Non-pigmented ciliary epithelial cell (primary cell): ENCODE measurements at regions not wholly inside any gene's neighbourhood (a gene's known extent, or its start where the extent isn't known, plus 50 kb on each side); places are given as distances from the start of the nearest gene placed in this dataset.

Source experiments
- DNase-seq: peaks from one replicate; pipeline ENCODE4 v3.0.0-alpha.2; 2010; ENCODE audit warnings: low read depth

GRCh38 chr12:118694128-118694775 lies 287.1 kb upstream of the SRRM4 start:
- DNase-seq, result no peak

GRCh38 chr12:118704527-118705241 lies 276.7 kb upstream of the SRRM4 start:
- DNase-seq, result no peak

DNA sequence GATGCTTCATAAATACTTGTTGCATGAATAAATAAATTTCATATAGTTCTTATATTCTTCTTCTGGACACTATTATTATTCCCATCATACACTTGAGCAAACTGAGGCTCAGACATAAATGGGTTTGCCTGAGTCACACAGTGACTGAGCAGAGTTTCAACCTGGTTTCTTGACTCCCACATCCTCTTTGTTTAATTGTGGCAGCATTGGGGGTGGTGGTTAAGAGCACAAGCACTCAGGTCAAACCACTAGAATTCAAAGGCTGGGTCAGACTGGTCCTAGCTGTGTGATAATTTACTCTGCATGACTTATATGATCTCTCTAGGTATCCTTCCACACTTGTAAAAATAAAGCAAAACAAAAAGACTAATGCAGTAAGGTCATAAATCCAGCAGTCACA lies 274.9 kb upstream of the SRRM4 start:
- DNase-seq, result no peak

DNA sequence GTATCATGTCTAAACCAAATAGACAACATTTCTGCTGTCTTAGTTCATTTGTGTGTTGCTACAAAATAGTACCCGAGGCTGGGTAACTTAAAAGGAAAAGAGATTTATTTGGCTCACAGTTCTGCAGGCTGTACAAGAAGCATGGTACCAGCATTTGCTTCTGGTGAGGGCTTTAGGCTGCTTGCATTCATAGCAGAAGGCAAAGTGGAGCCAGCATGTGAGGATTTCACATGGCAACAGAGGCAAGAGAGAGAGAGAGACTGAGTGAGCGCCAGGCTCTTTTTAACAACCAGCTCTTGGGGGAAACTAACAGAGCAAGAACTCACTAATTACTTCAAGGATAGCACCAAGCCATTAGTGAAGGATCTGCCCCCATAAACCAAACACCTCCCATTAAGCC lies 271.4 kb upstream of the SRRM4 start:
- no peak for DNase-seq

- DNase-seq, result no peak
These were observed 270.2 kb upstream of the SRRM4 start for GRCh38 chr12:118711185-118711584.

DNA sequence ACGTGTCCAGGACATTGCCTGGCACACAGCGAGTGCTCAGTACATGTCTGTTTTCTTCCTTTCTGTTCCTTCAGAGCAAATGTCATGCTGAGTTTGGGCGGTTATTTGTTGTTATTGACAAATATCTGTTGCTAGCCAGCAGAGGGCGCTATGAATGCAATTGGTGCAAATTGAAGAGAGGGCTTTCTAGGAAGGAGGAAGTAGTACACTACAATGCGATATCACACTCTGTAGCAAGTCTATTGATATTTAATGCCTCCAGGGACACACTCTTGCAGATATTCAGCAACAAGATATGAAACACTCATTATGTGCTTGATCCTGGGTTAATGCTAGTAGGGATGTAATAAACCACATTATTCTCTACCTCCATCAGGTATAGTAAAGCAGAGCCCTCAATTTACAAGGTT lies 267.3 kb upstream of the SRRM4 start:
- DNase-seq, result no peak

GRCh38 chr12:118714500-118714899 lies 266.8 kb upstream of the SRRM4 start:
- no peak for DNase-seq

- no peak for DNase-seq
These were observed 265.7 kb upstream of the SRRM4 start for GRCh38 chr12:118715647-118716046.

DNA sequence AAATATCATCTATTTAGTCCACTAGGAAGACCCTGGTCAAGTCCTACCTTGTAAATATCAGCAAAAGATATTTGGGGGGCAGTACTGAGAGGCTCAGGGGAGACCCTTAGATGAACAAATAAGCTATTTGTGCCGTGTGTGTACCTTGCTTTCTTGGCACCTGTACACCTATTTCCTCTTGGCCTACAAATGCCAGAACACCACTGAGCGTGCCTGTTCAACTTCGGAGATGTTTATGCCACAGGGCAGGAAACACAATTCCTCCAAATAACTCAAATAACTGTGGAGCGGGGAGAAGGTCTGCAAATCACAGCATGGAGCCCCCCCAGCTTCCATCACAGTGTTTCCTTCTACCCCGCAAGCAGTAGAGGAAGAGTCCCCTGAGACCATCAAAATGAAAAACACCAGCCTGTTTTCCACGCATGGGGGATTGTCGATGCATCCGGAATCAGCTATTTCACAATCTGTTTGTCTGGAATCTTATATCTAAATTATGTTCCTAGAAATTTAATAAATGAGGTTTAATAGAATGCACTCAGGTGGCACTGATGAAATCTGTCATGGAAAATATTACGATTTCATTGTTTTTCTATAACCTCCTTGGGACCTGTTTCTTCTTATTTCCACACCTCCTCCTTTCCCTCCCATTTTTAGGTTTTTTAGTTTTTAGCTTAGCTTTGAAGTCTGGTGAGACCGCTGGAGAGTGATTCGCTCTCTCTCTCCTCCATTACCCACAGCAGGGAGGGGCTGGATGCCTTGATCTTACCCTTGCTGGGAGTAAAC lies 254.0 kb upstream of the SRRM4 start:
- no peak for DNase-seq

- no peak for DNase-seq
These were observed 253.4 kb upstream of the SRRM4 start for GRCh38 chr12:118727979-118728366.

- no peak for DNase-seq
These were observed 247.1 kb upstream of the SRRM4 start for GRCh38 chr12:118734266-118734665.

GRCh38 chr12:118737985-118738540 lies 243.3 kb upstream of the SRRM4 start:
- DNase-seq, result no peak

DNA sequence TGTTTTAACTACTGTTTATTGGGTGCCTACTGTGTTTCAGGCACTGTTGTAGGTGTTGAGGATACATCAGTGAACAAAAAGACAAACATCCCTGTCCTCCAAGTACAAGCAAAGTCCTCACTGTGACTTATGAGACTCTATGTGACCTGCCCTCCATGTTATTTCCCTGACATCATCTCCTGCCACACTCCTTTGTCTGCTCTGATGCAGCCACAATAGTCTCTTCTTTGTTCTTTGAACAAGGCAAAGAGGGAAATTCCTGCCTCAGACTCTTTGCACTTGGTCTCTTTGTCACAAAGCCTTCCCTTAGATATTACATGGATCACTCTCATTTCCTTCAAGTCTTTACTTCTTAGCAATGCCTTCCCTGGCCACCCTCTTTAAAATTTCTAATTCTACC lies 240.1 kb upstream of the SRRM4 start:
- no peak for DNase-seq

DNA sequence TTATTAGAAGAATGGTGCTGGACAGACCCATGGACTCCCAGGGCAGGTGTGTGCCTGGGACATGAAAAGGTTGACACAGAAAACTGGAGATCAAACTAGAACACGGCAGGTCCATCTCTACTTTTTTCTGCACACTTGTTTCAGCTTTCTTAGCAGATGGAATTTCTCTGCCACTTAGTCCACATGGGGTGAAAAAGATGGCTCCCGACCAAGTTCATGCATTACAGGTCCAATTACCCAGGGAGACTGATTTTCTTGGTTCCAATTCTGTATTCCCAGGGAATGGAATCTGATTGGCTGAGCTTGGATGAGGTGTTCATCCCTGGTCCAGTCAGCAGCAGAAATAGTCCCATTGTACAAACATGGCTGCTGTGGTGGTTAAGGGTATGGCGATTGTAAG lies 238.9 kb upstream of the SRRM4 start:
- no peak for DNase-seq

GRCh38 chr12:118743896-118744700 lies 237.2 kb upstream of the SRRM4 start:
- DNase-seq, result no peak

DNA sequence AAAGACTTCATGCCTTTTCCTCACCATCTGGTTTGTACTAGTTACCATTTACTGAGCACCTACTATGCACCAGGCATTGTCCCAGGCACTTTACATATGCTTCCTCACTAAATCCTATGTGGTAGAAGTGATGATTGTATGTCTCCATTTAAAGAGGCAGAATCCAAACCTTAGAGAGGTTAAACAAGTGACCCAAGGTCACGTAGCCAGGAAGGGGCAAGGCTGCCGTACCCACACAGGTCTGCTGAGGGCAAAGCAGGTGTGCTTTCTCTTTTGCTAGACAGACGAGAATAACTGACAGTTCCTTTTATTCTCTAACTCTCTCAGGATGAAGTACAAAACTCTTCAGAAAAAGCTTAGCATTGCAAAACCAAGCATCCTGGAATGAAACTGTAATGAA lies 235.2 kb upstream of the SRRM4 start:
- DNase-seq, result no peak

- DNase-seq, result no peak
These were observed 234.4 kb upstream of the SRRM4 start for GRCh38 chr12:118746960-118747359.

- DNase-seq, result no peak
These were observed 233.6 kb upstream of the SRRM4 start for GRCh38 chr12:118747771-118748170.

DNA sequence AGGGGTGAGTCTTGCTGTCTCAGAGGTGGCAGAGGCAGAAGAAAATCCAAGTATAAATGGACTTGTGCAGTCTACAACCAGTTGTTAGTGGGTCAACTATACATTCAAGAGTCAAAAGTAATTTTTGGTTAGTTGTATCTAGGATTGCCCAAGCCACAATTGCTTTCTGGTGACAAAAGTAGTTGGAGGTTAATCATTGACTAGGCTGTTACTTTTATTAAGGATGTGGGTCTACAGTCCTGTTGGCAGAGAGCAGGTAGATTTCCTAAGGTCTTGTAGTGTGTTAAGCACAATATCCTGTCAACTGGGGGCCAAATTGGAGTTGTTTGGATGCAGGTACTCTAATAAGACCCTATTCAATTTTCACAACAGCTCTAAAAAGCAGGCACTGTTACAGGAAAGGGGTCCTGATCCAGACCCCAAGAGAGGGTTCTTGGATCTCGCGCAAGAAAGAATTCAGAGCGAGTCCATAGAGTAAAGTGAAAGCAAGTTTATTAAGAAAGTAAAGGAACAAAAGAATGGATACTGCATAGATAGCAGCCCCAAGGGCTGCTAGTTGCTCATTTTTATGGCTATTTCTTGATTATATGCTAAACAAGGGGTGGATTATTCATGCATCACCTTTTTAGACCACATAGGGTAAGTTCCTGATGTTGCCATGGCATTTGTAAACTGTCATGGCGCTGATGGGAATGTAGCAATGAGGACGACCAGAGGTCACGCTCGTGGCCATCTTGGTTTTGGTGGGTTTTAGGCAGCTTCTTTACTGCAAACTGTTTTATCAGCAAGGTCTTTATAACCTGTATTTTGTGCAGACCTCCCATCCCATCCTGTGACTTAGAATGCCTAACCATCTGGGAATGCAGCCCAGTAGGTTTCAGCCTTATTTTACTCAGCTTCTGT lies 232.6 kb upstream of the SRRM4 start:
- no peak for DNase-seq

- DNase-seq, result no peak
These were observed 231.7 kb upstream of the SRRM4 start for GRCh38 chr12:118749646-118750045.

DNA sequence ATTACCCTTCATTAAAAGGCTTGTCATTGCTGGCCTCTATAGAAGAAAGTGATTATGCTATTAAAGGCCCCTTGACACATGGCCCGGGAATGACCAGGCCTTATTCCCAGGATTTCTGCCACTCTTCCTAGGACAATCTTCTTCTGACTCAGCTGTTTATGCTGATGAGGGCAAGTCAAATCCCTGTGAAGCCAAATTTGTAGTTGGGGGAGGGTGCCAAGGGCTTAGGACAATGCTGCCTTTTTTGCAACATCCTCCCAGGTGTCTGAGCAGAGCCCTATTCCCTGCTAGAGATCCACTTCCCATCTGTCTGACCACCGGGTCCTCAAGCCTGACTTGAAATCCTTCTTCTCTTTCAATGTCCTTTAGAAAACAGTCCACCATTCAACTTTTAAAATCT lies 230.7 kb upstream of the SRRM4 start:
- no peak for DNase-seq
